ENCODE measurements at regions not wholly inside any gene's neighbourhood (a gene's known extent, or its start where the extent isn't known, plus 50 kb on each side); places are given as distances from the start of the nearest gene placed in this dataset.

- TF ChIP-seq CTCF (conservative IDR thresholded peaks at IDR 0.05 in 1 of 2, IDR thresholded peaks at IDR 0.05 in 1 of 2; ENCODE audit: low read depth in 1 of 2, low read length in 2 of 2), result no peak
- TF ChIP-seq EZH2 (IDR thresholded peaks at IDR 0.05; ENCODE audit: low read length, missing control alignments), result no peak
Measured at GRCh38 chr4:29276150-29276549, 1444.0 kb upstream of the PCDH7 start.

All from fibroblast of lung (primary cell).